H1 (cell line): ENCODE measurements at regions not wholly inside any gene's neighbourhood (a gene's known extent, or its start where the extent isn't known, plus 50 kb on each side); places are given as distances from the start of the nearest gene placed in this dataset.

ENCODE experiments used
- CHD1 ChIP-seq: IDR thresholded peaks from 2 replicates; pipeline ENCODE4 v1.6.1; 2012; ENCODE audit warnings: low read depth, low read length, improper control_type of control experiment
- POLR2AphosphoS5 ChIP-seq: IDR thresholded peaks from 2 replicates; pipeline ENCODE4 v1.6.1; 2011; ENCODE audit warnings: low read depth, low read length
- RNF2 ChIP-seq: fragments of 200-900, 300-1000 bp; sonication (generic); IDR thresholded peaks from 2 replicates; pipeline ENCODE4 v1.7.1; 2016; ENCODE audit warnings: borderline replicate concordance, low read depth, mild to moderate bottlenecking, antibody characterized with exemption, low read length; ENCODE audit not compliant: poor library complexity, severe bottlenecking; ENCODE audit errors: missing control alignments
- SIN3A ChIP-seq, 2 experiments: IDR thresholded peaks in 1 of 2; conservative IDR thresholded peaks in 1 of 2; 2 replicates each; pipeline ENCODE4 v1.6.1; 2011 to 2012; ENCODE audit warnings: low read length in 2 of 2, improper control_type of control experiment in 1 of 2, low read depth in 1 of 2, mild to moderate bottlenecking in 1 of 2
- TF ChIP-seq, protein P1 (sequence below): fragments of 300-600 bp; sonication (generic); IDR thresholded peaks from 2 replicates; pipeline ENCODE4 v1.7.1; 2012; ENCODE audit warnings: low read length, moderate library complexity, mild to moderate bottlenecking, inconsistent platforms; ENCODE audit not compliant: insufficient replicate concordance
- TF ChIP-seq, protein P2 (sequence below): IDR thresholded peaks from 2 replicates; pipeline ENCODE4 v1.6.1; 2011; ENCODE audit warnings: low read length, improper control_type of control experiment

DNA sequence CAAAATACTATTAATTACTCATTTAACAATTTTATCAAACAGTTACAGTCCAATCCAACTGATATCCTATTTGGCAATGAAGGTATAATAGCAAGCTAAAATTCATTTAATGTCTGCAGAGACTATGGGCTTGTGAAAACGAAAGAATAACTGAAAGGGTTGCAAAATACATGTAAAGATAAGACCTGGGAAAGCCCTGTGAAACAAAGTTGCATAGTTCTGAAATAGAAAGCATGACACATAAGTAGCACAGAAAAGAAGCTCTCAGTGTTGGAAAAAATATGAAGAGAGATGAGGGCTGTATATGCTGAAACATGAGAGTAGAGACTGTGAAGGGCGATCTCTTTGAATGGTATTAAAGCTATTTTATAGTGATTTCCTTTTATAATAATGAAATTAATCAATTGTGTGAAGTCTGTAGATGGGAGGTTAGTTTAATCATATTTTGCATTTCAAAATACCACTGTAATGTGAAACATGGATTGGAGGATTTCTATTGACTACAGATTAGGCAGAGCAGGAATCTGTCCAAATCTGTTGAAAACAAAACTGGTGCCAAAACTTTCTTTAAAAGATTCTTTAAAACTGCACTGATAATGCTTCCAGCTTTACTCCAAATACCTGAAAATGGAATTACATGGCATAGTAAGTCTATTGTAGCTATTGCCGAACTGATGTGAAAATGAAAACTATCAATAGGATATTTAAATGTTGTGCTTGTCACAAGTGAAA is 1518.9 kb upstream of the B3GALT2 start (continued):
- TF ChIP-seq CHD1 (no peak), RNF2 (no peak), SIN3A (conservative IDR thresholded peaks at IDR 0.05 in 1 of 2, IDR thresholded peaks at IDR 0.05 in 1 of 2; ENCODE audit: low read depth in 1 of 2, low read length in 2 of 2) (no peak), POLR2AphosphoS5 (no peak)
- TF ChIP-seq, protein P1, sequence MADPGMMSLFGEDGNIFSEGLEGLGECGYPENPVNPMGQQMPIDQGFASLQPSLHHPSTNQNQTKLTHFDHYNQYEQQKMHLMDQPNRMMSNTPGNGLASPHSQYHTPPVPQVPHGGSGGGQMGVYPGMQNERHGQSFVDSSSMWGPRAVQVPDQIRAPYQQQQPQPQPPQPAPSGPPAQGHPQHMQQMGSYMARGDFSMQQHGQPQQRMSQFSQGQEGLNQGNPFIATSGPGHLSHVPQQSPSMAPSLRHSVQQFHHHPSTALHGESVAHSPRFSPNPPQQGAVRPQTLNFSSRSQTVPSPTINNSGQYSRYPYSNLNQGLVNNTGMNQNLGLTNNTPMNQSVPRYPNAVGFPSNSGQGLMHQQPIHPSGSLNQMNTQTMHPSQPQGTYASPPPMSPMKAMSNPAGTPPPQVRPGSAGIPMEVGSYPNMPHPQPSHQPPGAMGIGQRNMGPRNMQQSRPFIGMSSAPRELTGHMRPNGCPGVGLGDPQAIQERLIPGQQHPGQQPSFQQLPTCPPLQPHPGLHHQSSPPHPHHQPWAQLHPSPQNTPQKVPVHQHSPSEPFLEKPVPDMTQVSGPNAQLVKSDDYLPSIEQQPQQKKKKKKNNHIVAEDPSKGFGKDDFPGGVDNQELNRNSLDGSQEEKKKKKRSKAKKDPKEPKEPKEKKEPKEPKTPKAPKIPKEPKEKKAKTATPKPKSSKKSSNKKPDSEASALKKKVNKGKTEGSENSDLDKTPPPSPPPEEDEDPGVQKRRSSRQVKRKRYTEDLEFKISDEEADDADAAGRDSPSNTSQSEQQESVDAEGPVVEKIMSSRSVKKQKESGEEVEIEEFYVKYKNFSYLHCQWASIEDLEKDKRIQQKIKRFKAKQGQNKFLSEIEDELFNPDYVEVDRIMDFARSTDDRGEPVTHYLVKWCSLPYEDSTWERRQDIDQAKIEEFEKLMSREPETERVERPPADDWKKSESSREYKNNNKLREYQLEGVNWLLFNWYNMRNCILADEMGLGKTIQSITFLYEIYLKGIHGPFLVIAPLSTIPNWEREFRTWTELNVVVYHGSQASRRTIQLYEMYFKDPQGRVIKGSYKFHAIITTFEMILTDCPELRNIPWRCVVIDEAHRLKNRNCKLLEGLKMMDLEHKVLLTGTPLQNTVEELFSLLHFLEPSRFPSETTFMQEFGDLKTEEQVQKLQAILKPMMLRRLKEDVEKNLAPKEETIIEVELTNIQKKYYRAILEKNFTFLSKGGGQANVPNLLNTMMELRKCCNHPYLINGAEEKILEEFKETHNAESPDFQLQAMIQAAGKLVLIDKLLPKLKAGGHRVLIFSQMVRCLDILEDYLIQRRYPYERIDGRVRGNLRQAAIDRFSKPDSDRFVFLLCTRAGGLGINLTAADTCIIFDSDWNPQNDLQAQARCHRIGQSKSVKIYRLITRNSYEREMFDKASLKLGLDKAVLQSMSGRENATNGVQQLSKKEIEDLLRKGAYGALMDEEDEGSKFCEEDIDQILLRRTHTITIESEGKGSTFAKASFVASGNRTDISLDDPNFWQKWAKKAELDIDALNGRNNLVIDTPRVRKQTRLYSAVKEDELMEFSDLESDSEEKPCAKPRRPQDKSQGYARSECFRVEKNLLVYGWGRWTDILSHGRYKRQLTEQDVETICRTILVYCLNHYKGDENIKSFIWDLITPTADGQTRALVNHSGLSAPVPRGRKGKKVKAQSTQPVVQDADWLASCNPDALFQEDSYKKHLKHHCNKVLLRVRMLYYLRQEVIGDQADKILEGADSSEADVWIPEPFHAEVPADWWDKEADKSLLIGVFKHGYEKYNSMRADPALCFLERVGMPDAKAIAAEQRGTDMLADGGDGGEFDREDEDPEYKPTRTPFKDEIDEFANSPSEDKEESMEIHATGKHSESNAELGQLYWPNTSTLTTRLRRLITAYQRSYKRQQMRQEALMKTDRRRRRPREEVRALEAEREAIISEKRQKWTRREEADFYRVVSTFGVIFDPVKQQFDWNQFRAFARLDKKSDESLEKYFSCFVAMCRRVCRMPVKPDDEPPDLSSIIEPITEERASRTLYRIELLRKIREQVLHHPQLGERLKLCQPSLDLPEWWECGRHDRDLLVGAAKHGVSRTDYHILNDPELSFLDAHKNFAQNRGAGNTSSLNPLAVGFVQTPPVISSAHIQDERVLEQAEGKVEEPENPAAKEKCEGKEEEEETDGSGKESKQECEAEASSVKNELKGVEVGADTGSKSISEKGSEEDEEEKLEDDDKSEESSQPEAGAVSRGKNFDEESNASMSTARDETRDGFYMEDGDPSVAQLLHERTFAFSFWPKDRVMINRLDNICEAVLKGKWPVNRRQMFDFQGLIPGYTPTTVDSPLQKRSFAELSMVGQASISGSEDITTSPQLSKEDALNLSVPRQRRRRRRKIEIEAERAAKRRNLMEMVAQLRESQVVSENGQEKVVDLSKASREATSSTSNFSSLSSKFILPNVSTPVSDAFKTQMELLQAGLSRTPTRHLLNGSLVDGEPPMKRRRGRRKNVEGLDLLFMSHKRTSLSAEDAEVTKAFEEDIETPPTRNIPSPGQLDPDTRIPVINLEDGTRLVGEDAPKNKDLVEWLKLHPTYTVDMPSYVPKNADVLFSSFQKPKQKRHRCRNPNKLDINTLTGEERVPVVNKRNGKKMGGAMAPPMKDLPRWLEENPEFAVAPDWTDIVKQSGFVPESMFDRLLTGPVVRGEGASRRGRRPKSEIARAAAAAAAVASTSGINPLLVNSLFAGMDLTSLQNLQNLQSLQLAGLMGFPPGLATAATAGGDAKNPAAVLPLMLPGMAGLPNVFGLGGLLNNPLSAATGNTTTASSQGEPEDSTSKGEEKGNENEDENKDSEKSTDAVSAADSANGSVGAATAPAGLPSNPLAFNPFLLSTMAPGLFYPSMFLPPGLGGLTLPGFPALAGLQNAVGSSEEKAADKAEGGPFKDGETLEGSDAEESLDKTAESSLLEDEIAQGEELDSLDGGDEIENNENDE = no peak
- TF ChIP-seq, protein P2, sequence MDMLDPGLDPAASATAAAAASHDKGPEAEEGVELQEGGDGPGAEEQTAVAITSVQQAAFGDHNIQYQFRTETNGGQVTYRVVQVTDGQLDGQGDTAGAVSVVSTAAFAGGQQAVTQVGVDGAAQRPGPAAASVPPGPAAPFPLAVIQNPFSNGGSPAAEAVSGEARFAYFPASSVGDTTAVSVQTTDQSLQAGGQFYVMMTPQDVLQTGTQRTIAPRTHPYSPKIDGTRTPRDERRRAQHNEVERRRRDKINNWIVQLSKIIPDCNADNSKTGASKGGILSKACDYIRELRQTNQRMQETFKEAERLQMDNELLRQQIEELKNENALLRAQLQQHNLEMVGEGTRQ = no peak
